ENCODE measurements at regions not wholly inside any gene's neighbourhood (a gene's known extent, or its start where the extent isn't known, plus 50 kb on each side); places are given as distances from the start of the nearest gene placed in this dataset.

- no peak for DNase-seq (ENCODE audit: low read depth in 3 of 3)
Observed at GRCh38 chr9:119649205-119649604, 280.0 kb upstream of the BRINP1 start.

GRCh38 chr9:119639287-119639955, 270.2 kb upstream of the BRINP1 start:
- no peak for DNase-seq (ENCODE audit: low read depth in 3 of 3)

- no peak for DNase-seq (ENCODE audit: low read depth in 3 of 3)
Observed at GRCh38 chr9:119634006-119634405, 264.8 kb upstream of the BRINP1 start.

GRCh38 chr9:119611565-119611964, 242.3 kb upstream of the BRINP1 start:
- no peak for DNase-seq (ENCODE audit: low read depth in 3 of 3)

GRCh38 chr9:119609277-119609971, 240.2 kb upstream of the BRINP1 start:
- DNase-seq (ENCODE audit: low read depth in 3 of 3), result no peak

- DNase-seq (ENCODE audit: low read depth in 3 of 3), result no peak
Observed at GRCh38 chr9:119601632-119602031, 232.4 kb upstream of the BRINP1 start.

GRCh38 chr9:119597499-119597898, 228.3 kb upstream of the BRINP1 start:
- DNase-seq (ENCODE audit: low read depth in 3 of 3), result no peak

- no peak for DNase-seq (ENCODE audit: low read depth in 3 of 3)
Observed at GRCh38 chr9:119596703-119597102, 227.5 kb upstream of the BRINP1 start.

- DNase-seq (ENCODE audit: low read depth in 3 of 3), result no peak
Observed at GRCh38 chr9:119588874-119589744, 219.9 kb upstream of the BRINP1 start.

- no peak for DNase-seq (ENCODE audit: low read depth in 3 of 3)
Observed at GRCh38 chr9:119577881-119578280, 208.6 kb upstream of the BRINP1 start.

- no peak for DNase-seq (ENCODE audit: low read depth in 3 of 3)
Observed at GRCh38 chr9:119559986-119560385, 190.8 kb upstream of the BRINP1 start.

- DNase-seq (ENCODE audit: low read depth in 3 of 3), result no peak
Observed at GRCh38 chr9:119559056-119559455, 189.8 kb upstream of the BRINP1 start.

GRCh38 chr9:119556129-119556875, 187.1 kb upstream of the BRINP1 start:
- peak; percentile 19 to 45 (median 23) for DNase-seq (ENCODE audit: low read depth in 3 of 3)

- no peak for DNase-seq (ENCODE audit: low read depth in 3 of 3)
Observed at GRCh38 chr9:119544492-119544891, 175.3 kb upstream of the BRINP1 start.

GRCh38 chr9:119537138-119537537, 167.9 kb upstream of the BRINP1 start:
- no peak for DNase-seq (ENCODE audit: low read depth in 3 of 3)

- DNase-seq (ENCODE audit: low read depth in 3 of 3), result no peak
Observed at GRCh38 chr9:119533504-119533903, 164.3 kb upstream of the BRINP1 start.

GRCh38 chr9:119526698-119527097, 157.5 kb upstream of the BRINP1 start:
- no peak for DNase-seq (ENCODE audit: low read depth in 3 of 3)

GRCh38 chr9:119523508-119523907, 154.3 kb upstream of the BRINP1 start:
- DNase-seq (ENCODE audit: low read depth in 3 of 3), result no peak

- DNase-seq (ENCODE audit: low read depth in 3 of 3), result no peak
Observed at GRCh38 chr9:119522381-119522780, 153.1 kb upstream of the BRINP1 start.

- DNase-seq (ENCODE audit: low read depth in 3 of 3), result no peak
Observed at GRCh38 chr9:119509291-119509905, 140.2 kb upstream of the BRINP1 start.

GRCh38 chr9:119501374-119501773, 132.1 kb upstream of the BRINP1 start:
- no peak for DNase-seq (ENCODE audit: low read depth in 3 of 3)

All from stimulated activated CD4-positive, alpha-beta T cell treated with anti-CD3 and anti-CD28 coated beads, TNF-alpha, amount 100 ng/mL, for 48 hours (primary cell).